Endothelial cell of umbilical vein (primary cell): ENCODE measurements at regions not wholly inside any gene's neighbourhood (a gene's known extent, or its start where the extent isn't known, plus 50 kb on each side); places are given as distances from the start of the nearest gene placed in this dataset.

ENCODE experiments used
- BruUV-seq: library from RNA; stranded (reverse); fragments of 400-500 nt; replicated peaks from 2 replicates; lab custom pipeline; 2021; lab: Mats Ljungman, UMichigan
- CTCF ChIA-PET: fragments of 300-600, 350-600 bp; sonication (Branson Sonifier 250); formaldehyde crosslinking; loops from one replicate; lab custom pipeline; 2021; ENCODE audit warnings: antibody characterized with exemption, inconsistent platforms; lab: Charles Lee
- POLR2A ChIA-PET: fragments of 300-600, 350-600 bp; sonication (Branson Sonifier 250); formaldehyde crosslinking; loops from one replicate; lab custom pipeline; 2021; ENCODE audit warnings: antibody characterized with exemption, inconsistent platforms; lab: Charles Lee
- DNase-seq: peaks from one replicate; pipeline ENCODE4 v3.0.0-alpha.2; 2011; ENCODE audit warnings: low read depth, low spot score
- FAIRE-seq: peaks from 2 replicates; lab custom pipeline; 2011; peaks lifted over from hg19 to GRCh38; lab: Jason Lieb, UNC
- H2AFZ ChIP-seq: 2 replicates; pipeline ENCODE4 v1.6.0; 2012; ENCODE audit warnings: low read depth, low read length, control low read depth, inconsistent platforms
- H3K27ac ChIP-seq: 2 replicates; pipeline ENCODE4 v1.5.1; 2011; ENCODE audit warnings: low read depth, mild to moderate bottlenecking, control low read depth, low read length, moderate library complexity; ENCODE audit not compliant: insufficient read depth
- H3K27me3 ChIP-seq, 2 experiments: 2 replicates each; pipeline versions ENCODE4 v1.6.0 to v1.6.1; 2011; ENCODE audit warnings: low read length in 2 of 2, mixed read lengths in 1 of 2; ENCODE audit not compliant: control insufficient read depth in 2 of 2, insufficient read depth in 2 of 2
- H3K36me3 ChIP-seq, 2 experiments: 2 replicates in 1 of 2; 3 replicates in 1 of 2; pipeline ENCODE4 v1.5.1; 2011; ENCODE audit warnings: low read length in 2 of 2, mild to moderate bottlenecking in 1 of 2, moderate library complexity in 1 of 2; ENCODE audit not compliant: control insufficient read depth in 2 of 2, insufficient read depth in 2 of 2; ENCODE audit errors: extremely low read depth in 1 of 2
- H3K4me1 ChIP-seq: 3 replicates; pipeline ENCODE4 v1.5.1; 2011; ENCODE audit warnings: mild to moderate bottlenecking, low read length; ENCODE audit not compliant: control insufficient read depth, insufficient read depth; ENCODE audit errors: extremely low read depth
- H3K4me2 ChIP-seq: 2 replicates; pipeline ENCODE4 v1.6.1; 2011; ENCODE audit warnings: low read length, control low read depth, mixed read lengths; ENCODE audit not compliant: insufficient read depth
- H3K4me3 ChIP-seq, 3 experiments: fragments of 200-600 bp in 1 of 3; sonication (generic), shearing (Covaris generic) in 1 of 3; replicated peaks in 1 of 3; 2 replicates each; pipeline ENCODE4 v1.5.1; 2011 to 2016; ENCODE audit warnings: control low read depth in 3 of 3, low read length in 3 of 3, mild to moderate bottlenecking in 2 of 3, inconsistent platforms in 1 of 3, low read depth in 1 of 3, moderate library complexity in 1 of 3; ENCODE audit not compliant: insufficient read depth in 1 of 3
- H3K79me2 ChIP-seq: 2 replicates; pipeline ENCODE4 v1.6.0; 2012; ENCODE audit warnings: low read length, inconsistent platforms; ENCODE audit not compliant: control insufficient read depth, insufficient read depth
- H3K9ac ChIP-seq: replicated peaks from 2 replicates; pipeline ENCODE3; 2011; ENCODE audit warnings: low read length, control low read depth; ENCODE audit not compliant: insufficient read depth; ENCODE audit errors: extremely low read depth
- H3K9me1 ChIP-seq: replicated peaks from 3 replicates; pipeline ENCODE4 v1.6.0; 2011; ENCODE audit warnings: mild to moderate bottlenecking, low read length; ENCODE audit not compliant: control insufficient read depth, insufficient read depth; ENCODE audit errors: extremely low read depth
- H3K9me3 ChIP-seq: replicated peaks from 2 replicates; pipeline ENCODE4 v1.5.1; 2012; ENCODE audit warnings: low read length, inconsistent platforms; ENCODE audit not compliant: control insufficient read depth, insufficient read depth
- H4K20me1 ChIP-seq: replicated peaks from 2 replicates; pipeline ENCODE3; 2011; ENCODE audit warnings: mild to moderate bottlenecking, low read length; ENCODE audit not compliant: control insufficient read depth, insufficient read depth; ENCODE audit errors: extremely low read depth
- CTCF ChIP-seq, 2 donors: IDR thresholded peaks; 1 replicate in 1 of 2; 2 replicates in 1 of 2; pipeline ENCODE4 v1.5.1; 2011; ENCODE audit warnings: low read length in 2 of 2, mild to moderate bottlenecking in 2 of 2, moderate library complexity in 2 of 2, control low read depth in 1 of 2, inconsistent platforms in 1 of 2, low read depth in 1 of 2; ENCODE audit not compliant: insufficient read depth in 1 of 2; ENCODE audit errors: extremely low read depth in 1 of 2
- FOS ChIP-seq: IDR thresholded peaks from 2 replicates; pipeline ENCODE4 v1.6.1; 2011; ENCODE audit warnings: mild to moderate bottlenecking, low read length, moderate library complexity, borderline replicate concordance; ENCODE audit not compliant: insufficient read depth
- GATA2 ChIP-seq: IDR thresholded peaks from 2 replicates; pipeline ENCODE4 v1.7.0; 2011; ENCODE audit warnings: low read depth, mild to moderate bottlenecking, moderate library complexity, mixed read lengths, low read length; ENCODE audit not compliant: insufficient read length, insufficient read depth
- JUN ChIP-seq: IDR thresholded peaks from 2 replicates; pipeline ENCODE4 v1.6.1; 2011; ENCODE audit warnings: borderline replicate concordance, low read depth; ENCODE audit not compliant: insufficient read length, insufficient read depth
- MAX ChIP-seq: IDR thresholded peaks from 2 replicates; pipeline ENCODE4 v1.6.1; 2011; ENCODE audit not compliant: insufficient read depth, insufficient read length
- MYC ChIP-seq: IDR thresholded peaks from one replicate; pipeline ENCODE4 v1.6.1; 2011; ENCODE audit warnings: mild to moderate bottlenecking, low read depth, low read length
- POLR2A ChIP-seq: IDR thresholded peaks from 2 replicates; pipeline ENCODE4 v1.6.1; 2012; ENCODE audit warnings: low read depth, mild to moderate bottlenecking, control low read depth, low read length
- POLR2AphosphoS5 ChIP-seq: IDR thresholded peaks from 2 replicates; pipeline ENCODE4 v1.6.1; 2012; ENCODE audit warnings: low read depth, mild to moderate bottlenecking, control low read depth, low read length, moderate library complexity; ENCODE audit not compliant: insufficient read depth
- dilution Hi-C: fragments of 300-500 bp; cut with MboI; formaldehyde crosslinking; loops from one replicate; pipeline ENCODE4 v1.15.0; 2019; ENCODE audit warnings: low sequenced_read_pairs; ENCODE audit not compliant: extremely low pct_ligation_motif_present
- intact Hi-C: fragments of 100-400 bp; cut with micrococcal nuclease; formaldehyde crosslinking; loops from one replicate; pipeline ENCODE4 v1.10.0; 2022

GRCh38 chr12:132411457-132411856 is 78.5 kb upstream of the FBRSL1 start:
- CTCF ChIA-PET = interaction anchor here (1.0 kb wide), 1 partner anchor 258 kb away, joined by 3 read pairs; no protein-coding TSS in a partner anchor
- H3K4me2 ChIP-seq = no peak overlapping the region
- dilution Hi-C loops = no loop called here
- H3K27ac ChIP-seq = no peak overlapping the region
- H2AFZ ChIP-seq = no peak overlapping the region
- DNase-seq (no peak), FAIRE-seq (no peak)
- POLR2A ChIA-PET = no interaction called here
- H3K36me3 ChIP-seq = no peaks in the 10 kb centered on the region
- TF ChIP-seq MYC (no peak), JUN (no peak), MAX (no peak), FOS (no peak), POLR2A (no peak), CTCF (IDR thresholded peaks at IDR 0.05; ENCODE audit: extremely low read depth in 1 of 2, insufficient read depth in 1 of 2, low read depth in 1 of 2, low read length in 2 of 2) (no peak), POLR2AphosphoS5 (no peak), GATA2 (no peak)
- no peaks in the 10 kb centered on the region for H4K20me1 ChIP-seq
- no peak overlapping the region for H3K4me3 ChIP-seq
- H3K9me3 ChIP-seq = no peaks in the 10 kb centered on the region
- no peaks in the 10 kb centered on the region for H3K79me2 ChIP-seq
- H3K9ac ChIP-seq = no peak overlapping the region
- no peaks in the 10 kb centered on the region for H3K9me1 ChIP-seq
- intact Hi-C loops = no loop called here
- H3K27me3 ChIP-seq = no peaks in the 10 kb centered on the region
- no TSS peak for BruUV-seq
- no peaks in the 10 kb centered on the region for H3K4me1 ChIP-seq
